ENCODE measurements at regions not wholly inside any gene's neighbourhood (a gene's known extent, or its start where the extent isn't known, plus 50 kb on each side); places are given as distances from the start of the nearest gene placed in this dataset.

- no peaks in the 10 kb centered on the region for H3K9me2 ChIP-seq (ENCODE audit: low read depth, low read length)
- no peaks in the 10 kb centered on the region for H4K20me1 ChIP-seq (ENCODE audit: insufficient read depth, low read length)
- no peak overlapping the region for H3K9ac ChIP-seq (ENCODE audit: low read length)
- no peak overlapping the region for H3K27ac ChIP-seq (ENCODE audit: low read depth, low read length, poor library complexity, severe bottlenecking)
- no peaks in the 10 kb centered on the region for H3F3A ChIP-seq (ENCODE audit: insufficient read depth, low read length)
- no peaks in the 10 kb centered on the region for H3K79me2 ChIP-seq (ENCODE audit: insufficient read depth, low read length)
- no peak overlapping the region for H3K4me3 ChIP-seq (ENCODE audit: low read depth, low read length, poor library complexity, severe bottlenecking)
- H3K4me2 ChIP-seq (ENCODE audit: low read length): no peak overlapping the region
- no peak overlapping the region for H2AFZ ChIP-seq (ENCODE audit: low read length)
- no peaks in the 10 kb centered on the region for H3K36me3 ChIP-seq (ENCODE audit: insufficient read depth, low read length)
- no peaks in the 10 kb centered on the region for H3K27me3 ChIP-seq (ENCODE audit: insufficient read depth, low read length)
- no peaks in the 10 kb centered on the region for H3K9me3 ChIP-seq (ENCODE audit: low read length)
- no peaks in the 10 kb centered on the region for H3K4me1 ChIP-seq (ENCODE audit: insufficient read depth, low read length, severe bottlenecking)
- TF ChIP-seq EZH2 (IDR thresholded peaks at IDR 0.05; ENCODE audit: borderline replicate concordance, low read length) (no peak), CTCF (IDR thresholded peaks at IDR 0.05; ENCODE audit: low read length) (no peak)
Measured at GRCh38 chr4:3372933-3373465, 68.8 kb upstream of the HGFAC start.

- H2AFZ ChIP-seq (ENCODE audit: low read length): no peak overlapping the region
- H3K27ac ChIP-seq (ENCODE audit: low read depth, low read length, poor library complexity, severe bottlenecking): no peak overlapping the region
- no peaks in the 10 kb centered on the region for H3K36me3 ChIP-seq (ENCODE audit: insufficient read depth, low read length)
- H3K9ac ChIP-seq (ENCODE audit: low read length): no peak overlapping the region
- H3K9me2 ChIP-seq (ENCODE audit: low read depth, low read length): no peaks in the 10 kb centered on the region
- no peaks in the 10 kb centered on the region for H3K4me1 ChIP-seq (ENCODE audit: insufficient read depth, low read length, severe bottlenecking)
- H3K79me2 ChIP-seq (ENCODE audit: insufficient read depth, low read length): no peaks in the 10 kb centered on the region
- H3K4me3 ChIP-seq (ENCODE audit: low read depth, low read length, poor library complexity, severe bottlenecking): no peak overlapping the region
- no peaks in the 10 kb centered on the region for H3F3A ChIP-seq (ENCODE audit: insufficient read depth, low read length)
- no peak overlapping the region for H3K4me2 ChIP-seq (ENCODE audit: low read length)
- no peaks in the 10 kb centered on the region for H3K27me3 ChIP-seq (ENCODE audit: insufficient read depth, low read length)
- H3K9me3 ChIP-seq (ENCODE audit: low read length): no peaks in the 10 kb centered on the region
- TF ChIP-seq CTCF (IDR thresholded peaks at IDR 0.05; ENCODE audit: low read length) (no peak), EZH2 (IDR thresholded peaks at IDR 0.05; ENCODE audit: borderline replicate concordance, low read length) (no peak)
- H4K20me1 ChIP-seq (ENCODE audit: insufficient read depth, low read length): no peaks in the 10 kb centered on the region
Measured at GRCh38 chr4:3373468-3373867, 68.3 kb upstream of the HGFAC start.

GRCh38 chr4:3374011-3374645 lies 67.6 kb upstream of the HGFAC start:
- no peaks in the 10 kb centered on the region for H3K27me3 ChIP-seq (ENCODE audit: insufficient read depth, low read length)
- H3K9me2 ChIP-seq (ENCODE audit: low read depth, low read length): no peaks in the 10 kb centered on the region
- H3K27ac ChIP-seq (ENCODE audit: low read depth, low read length, poor library complexity, severe bottlenecking): no peak overlapping the region
- no peaks in the 10 kb centered on the region for H3K4me1 ChIP-seq (ENCODE audit: insufficient read depth, low read length, severe bottlenecking)
- H3K9ac ChIP-seq (ENCODE audit: low read length): no peak overlapping the region
- no peaks in the 10 kb centered on the region for H3K79me2 ChIP-seq (ENCODE audit: insufficient read depth, low read length)
- H3K4me3 ChIP-seq (ENCODE audit: low read depth, low read length, poor library complexity, severe bottlenecking): no peak overlapping the region
- H3K9me3 ChIP-seq (ENCODE audit: low read length): no peaks in the 10 kb centered on the region
- no peak overlapping the region for H3K4me2 ChIP-seq (ENCODE audit: low read length)
- no peaks in the 10 kb centered on the region for H3F3A ChIP-seq (ENCODE audit: insufficient read depth, low read length)
- H3K36me3 ChIP-seq (ENCODE audit: insufficient read depth, low read length): no peaks in the 10 kb centered on the region
- H2AFZ ChIP-seq (ENCODE audit: low read length): no peak overlapping the region
- H4K20me1 ChIP-seq (ENCODE audit: insufficient read depth, low read length): no peaks in the 10 kb centered on the region
- no peak for TF ChIP-seq CTCF (IDR thresholded peaks at IDR 0.05; ENCODE audit: low read length)
- TF ChIP-seq EZH2 (IDR thresholded peaks at IDR 0.05; ENCODE audit: borderline replicate concordance, low read length): no peak
